ENCODE measurements at regions not wholly inside any gene's neighbourhood (a gene's known extent, or its start where the extent isn't known, plus 50 kb on each side); places are given as distances from the start of the nearest gene placed in this dataset.

- Histone ChIP-seq H3K9ac (replicated peaks; ENCODE audit: extremely low read depth, insufficient read depth, low read length) (no peak overlapping the region), H3K27me3 (ENCODE audit: control insufficient read depth in 2 of 2, insufficient read depth in 2 of 2, low read length in 2 of 2) (no peaks in the 10 kb centered on the region), H3K79me2 (ENCODE audit: control insufficient read depth, insufficient read depth, low read length) (no peaks in the 10 kb centered on the region), H3K4me1 (ENCODE audit: control insufficient read depth, extremely low read depth, insufficient read depth, low read length) (no peaks in the 10 kb centered on the region), H3K27ac (ENCODE audit: insufficient read depth, low read depth, low read length) (no peak overlapping the region), H3K4me3 (replicated peaks in 1 of 3; ENCODE audit: insufficient read depth in 1 of 3, low read depth in 1 of 3, low read length in 3 of 3) (no peak overlapping the region), H4K20me1 (replicated peaks; ENCODE audit: control insufficient read depth, extremely low read depth, insufficient read depth, low read length) (no peaks in the 10 kb centered on the region), H3K4me2 (ENCODE audit: insufficient read depth, low read length) (no peak overlapping the region), H2AFZ (ENCODE audit: low read depth, low read length) (no peak overlapping the region), H3K9me3 (replicated peaks; ENCODE audit: control insufficient read depth, insufficient read depth, low read length) (no peaks in the 10 kb centered on the region), H3K9me1 (replicated peaks; ENCODE audit: control insufficient read depth, extremely low read depth, insufficient read depth, low read length) (no peaks in the 10 kb centered on the region), H3K36me3 (ENCODE audit: control insufficient read depth in 2 of 2, extremely low read depth in 1 of 2, insufficient read depth in 2 of 2, low read length in 2 of 2) (no peaks in the 10 kb centered on the region)
- FAIRE-seq (no peak), DNase-seq (ENCODE audit: low read depth, low spot score) (no peak)
- dilution Hi-C loops (cut with MboI; ENCODE audit: extremely low pct_ligation_motif_present, low sequenced_read_pairs) (no loop called here), intact Hi-C loops (cut with micrococcal nuclease) (no loop called here)
- TF ChIP-seq FOS (IDR thresholded peaks at IDR 0.05; ENCODE audit: borderline replicate concordance, insufficient read depth, low read length), result no peak
- TF ChIP-seq CTCF (IDR thresholded peaks at IDR 0.05; ENCODE audit: extremely low read depth in 1 of 2, insufficient read depth in 1 of 2, low read depth in 1 of 2, low read length in 2 of 2), result no peak
- no peak for TF ChIP-seq MYC (IDR thresholded peaks at IDR 0.05; ENCODE audit: low read depth, low read length)
- no peak for TF ChIP-seq POLR2AphosphoS5 (IDR thresholded peaks at IDR 0.05; ENCODE audit: insufficient read depth, low read depth, low read length)
- no peak for TF ChIP-seq GATA2 (IDR thresholded peaks at IDR 0.05; ENCODE audit: insufficient read depth, insufficient read length, low read depth, low read length)
- no peak for TF ChIP-seq POLR2A (IDR thresholded peaks at IDR 0.05; ENCODE audit: low read depth, low read length)
- TF ChIP-seq MAX (IDR thresholded peaks at IDR 0.05; ENCODE audit: insufficient read depth, insufficient read length), result no peak
- POLR2A ChIA-PET, result no interaction called here
- CTCF ChIA-PET, result no interaction called here
- BruUV-seq (replicated peaks), result no TSS peak
Observed at GRCh38 chr20:58162986-58163385, 65.5 kb downstream of the ANKRD60 start.
